ENCODE measurements at regions not wholly inside any gene's neighbourhood (a gene's known extent, or its start where the extent isn't known, plus 50 kb on each side); places are given as distances from the start of the nearest gene placed in this dataset.

GRCh38 chr12:118520214-118521035, 144.1 kb downstream of the SUDS3 start:
- Histone ChIP-seq H3K9ac (ENCODE audit: insufficient read depth, low read depth, low read length) (no peak overlapping the region), H3K4me1 (ENCODE audit: insufficient read depth, low read length) (no peaks in the 10 kb centered on the region), H3K9me3 (ENCODE audit: low read length) (no peaks in the 10 kb centered on the region), H3K79me2 (ENCODE audit: insufficient read depth, low read length) (no peaks in the 10 kb centered on the region), H3K36me3 (replicated peaks in 1 of 2; ENCODE audit: control insufficient read depth in 1 of 2, insufficient read depth in 2 of 2, low read length in 2 of 2) (no peaks in the 10 kb centered on the region), H2AFZ (ENCODE audit: low read length) (no peak overlapping the region), H3K4me2 (ENCODE audit: low read depth, low read length) (no peak overlapping the region), H3K4me3 (replicated peaks in 1 of 3; ENCODE audit: insufficient read depth in 1 of 3, low read depth in 2 of 3, low read length in 3 of 3) (no peak overlapping the region), H3K27me3 (ENCODE audit: control insufficient read depth in 1 of 2, insufficient read depth in 2 of 2, low read length in 2 of 2) (peaks cover 0 to 3% of the 10 kb centered on the region in 2 experiments; a peak in 2 of 5 replicates), H3K27ac (ENCODE audit: extremely low read length, insufficient read depth, low read length) (no peak overlapping the region), H4K20me1 (ENCODE audit: insufficient read depth, low read length) (no peaks in the 10 kb centered on the region)
- no TSS peak for BruUV-seq (replicated peaks)
- no peak for DNase-seq (ENCODE audit: low spot score)
- FAIRE-seq = no peak
- WGBS (ENCODE audit: low lambda C conversion rate) = 45% methylated on average over 10 of the region's 10 CpGs
- TF ChIP-seq ZNF747 (CRISPR knock-in tag; IDR thresholded peaks at IDR 0.05; ENCODE audit: borderline replicate concordance) (no peak), FOSL2 (CRISPR knock-in tag; IDR thresholded peaks at IDR 0.05) (peak; percentile 46; the same call in 1 of the 2 replicates)
- in situ Hi-C loops (cut with HindIII; ENCODE audit: extremely low pct_ligation_motif_present, low pct_unique_long_range_greater_than_20kb) = no loop called here
- ChIA-PET CTCF (ENCODE audit: low intra/inter-chr PET ratio, low total read pairs) (no interaction called here), POLR2A (no interaction called here)
- ATAC-seq = no peak
- intact Hi-C loops (cut with micrococcal nuclease; ENCODE audit: unreplicated experiment) = no loop called here

- H3K4me2 ChIP-seq (ENCODE audit: low read depth, low read length) = no peak overlapping the region
- intact Hi-C loops (cut with micrococcal nuclease; ENCODE audit: unreplicated experiment) = no loop called here
- H2AFZ ChIP-seq (ENCODE audit: low read length) = no peak overlapping the region
- CTCF ChIA-PET (ENCODE audit: low intra/inter-chr PET ratio, low total read pairs) = no interaction called here
- no peaks in the 10 kb centered on the region for H3K9me3 ChIP-seq (ENCODE audit: low read length)
- in situ Hi-C loops (cut with HindIII; ENCODE audit: extremely low pct_ligation_motif_present, low pct_unique_long_range_greater_than_20kb) = no loop called here
- no peaks in the 10 kb centered on the region for H3K79me2 ChIP-seq (ENCODE audit: insufficient read depth, low read length)
- H3K36me3 ChIP-seq (replicated peaks in 1 of 2; ENCODE audit: control insufficient read depth in 1 of 2, insufficient read depth in 2 of 2, low read length in 2 of 2) = no peaks in the 10 kb centered on the region
- FAIRE-seq (no peak), DNase-seq (ENCODE audit: low spot score) (no peak), ATAC-seq (no peak)
- H3K27ac ChIP-seq (ENCODE audit: extremely low read length, insufficient read depth, low read length) = no peak overlapping the region
- no TSS peak for BruUV-seq (replicated peaks)
- POLR2A ChIA-PET = no interaction called here
- H3K4me3 ChIP-seq (replicated peaks in 1 of 3; ENCODE audit: insufficient read depth in 1 of 3, low read depth in 2 of 3, low read length in 3 of 3) = no peak overlapping the region
- H4K20me1 ChIP-seq (ENCODE audit: insufficient read depth, low read length) = no peaks in the 10 kb centered on the region
- H3K4me1 ChIP-seq (ENCODE audit: insufficient read depth, low read length) = no peaks in the 10 kb centered on the region
- 7% methylated on average over 2 of the region's 2 CpGs for WGBS (ENCODE audit: low lambda C conversion rate)
- H3K9ac ChIP-seq (ENCODE audit: insufficient read depth, low read depth, low read length) = no peak overlapping the region
- TF ChIP-seq ZSCAN29 (CRISPR knock-in tag; conservative IDR thresholded peaks at IDR 0.05) (no peak), ZNF709 (CRISPR knock-in tag; IDR thresholded peaks at IDR 0.05) (no peak), ZNF282 (IDR thresholded peaks at IDR 0.05; ENCODE audit: partially characterized antibody) (no peak), CREB3 (CRISPR knock-in tag; IDR thresholded peaks at IDR 0.05) (no peak), ZNF687 (CRISPR knock-in tag; IDR thresholded peaks at IDR 0.05) (no peak), ZNF260 (CRISPR knock-in tag; IDR thresholded peaks at IDR 0.05; ENCODE audit: borderline replicate concordance, low read depth) (no peak)
- TF ChIP-seq, protein P1, sequence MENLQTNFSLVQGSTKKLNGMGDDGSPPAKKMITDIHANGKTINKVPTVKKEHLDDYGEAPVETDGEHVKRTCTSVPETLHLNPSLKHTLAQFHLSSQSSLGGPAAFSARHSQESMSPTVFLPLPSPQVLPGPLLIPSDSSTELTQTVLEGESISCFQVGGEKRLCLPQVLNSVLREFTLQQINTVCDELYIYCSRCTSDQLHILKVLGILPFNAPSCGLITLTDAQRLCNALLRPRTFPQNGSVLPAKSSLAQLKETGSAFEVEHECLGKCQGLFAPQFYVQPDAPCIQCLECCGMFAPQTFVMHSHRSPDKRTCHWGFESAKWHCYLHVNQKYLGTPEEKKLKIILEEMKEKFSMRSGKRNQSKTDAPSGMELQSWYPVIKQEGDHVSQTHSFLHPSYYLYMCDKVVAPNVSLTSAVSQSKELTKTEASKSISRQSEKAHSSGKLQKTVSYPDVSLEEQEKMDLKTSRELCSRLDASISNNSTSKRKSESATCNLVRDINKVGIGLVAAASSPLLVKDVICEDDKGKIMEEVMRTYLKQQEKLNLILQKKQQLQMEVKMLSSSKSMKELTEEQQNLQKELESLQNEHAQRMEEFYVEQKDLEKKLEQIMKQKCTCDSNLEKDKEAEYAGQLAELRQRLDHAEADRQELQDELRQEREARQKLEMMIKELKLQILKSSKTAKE (CRISPR knock-in tag; IDR thresholded peaks at IDR 0.05; ENCODE audit: borderline replicate concordance) = no peak
- peaks cover 0 to 3% of the 10 kb centered on the region in 2 experiments; a peak in 2 of 5 replicates for H3K27me3 ChIP-seq (ENCODE audit: control insufficient read depth in 1 of 2, insufficient read depth in 2 of 2, low read length in 2 of 2)
Measured at GRCh38 chr12:118521036-118521370, 144.6 kb downstream of the SUDS3 start.
